ENCODE measurements at regions not wholly inside any gene's neighbourhood (a gene's known extent, or its start where the extent isn't known, plus 50 kb on each side); places are given as distances from the start of the nearest gene placed in this dataset.

GRCh38 chr1:198842686-198843085 lies 203.8 kb downstream of the PTPRC start:
- Histone ChIP-seq H3K4me1 (no peaks in the 10 kb centered on the region), H3K4me3 (no peak overlapping the region), H3K27ac (no peak overlapping the region), H3K9me3 (no peaks in the 10 kb centered on the region), H3K36me3 (no peaks in the 10 kb centered on the region), H3K27me3 (no peaks in the 10 kb centered on the region)
- intact Hi-C loops (cut with DNase I; ENCODE audit: low total_unique reads): no loop called here
- TF ChIP-seq, protein P1, sequence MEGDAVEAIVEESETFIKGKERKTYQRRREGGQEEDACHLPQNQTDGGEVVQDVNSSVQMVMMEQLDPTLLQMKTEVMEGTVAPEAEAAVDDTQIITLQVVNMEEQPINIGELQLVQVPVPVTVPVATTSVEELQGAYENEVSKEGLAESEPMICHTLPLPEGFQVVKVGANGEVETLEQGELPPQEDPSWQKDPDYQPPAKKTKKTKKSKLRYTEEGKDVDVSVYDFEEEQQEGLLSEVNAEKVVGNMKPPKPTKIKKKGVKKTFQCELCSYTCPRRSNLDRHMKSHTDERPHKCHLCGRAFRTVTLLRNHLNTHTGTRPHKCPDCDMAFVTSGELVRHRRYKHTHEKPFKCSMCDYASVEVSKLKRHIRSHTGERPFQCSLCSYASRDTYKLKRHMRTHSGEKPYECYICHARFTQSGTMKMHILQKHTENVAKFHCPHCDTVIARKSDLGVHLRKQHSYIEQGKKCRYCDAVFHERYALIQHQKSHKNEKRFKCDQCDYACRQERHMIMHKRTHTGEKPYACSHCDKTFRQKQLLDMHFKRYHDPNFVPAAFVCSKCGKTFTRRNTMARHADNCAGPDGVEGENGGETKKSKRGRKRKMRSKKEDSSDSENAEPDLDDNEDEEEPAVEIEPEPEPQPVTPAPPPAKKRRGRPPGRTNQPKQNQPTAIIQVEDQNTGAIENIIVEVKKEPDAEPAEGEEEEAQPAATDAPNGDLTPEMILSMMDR (IDR thresholded peaks at IDR 0.05): no peak
- no peak for DNase-seq

DNA sequence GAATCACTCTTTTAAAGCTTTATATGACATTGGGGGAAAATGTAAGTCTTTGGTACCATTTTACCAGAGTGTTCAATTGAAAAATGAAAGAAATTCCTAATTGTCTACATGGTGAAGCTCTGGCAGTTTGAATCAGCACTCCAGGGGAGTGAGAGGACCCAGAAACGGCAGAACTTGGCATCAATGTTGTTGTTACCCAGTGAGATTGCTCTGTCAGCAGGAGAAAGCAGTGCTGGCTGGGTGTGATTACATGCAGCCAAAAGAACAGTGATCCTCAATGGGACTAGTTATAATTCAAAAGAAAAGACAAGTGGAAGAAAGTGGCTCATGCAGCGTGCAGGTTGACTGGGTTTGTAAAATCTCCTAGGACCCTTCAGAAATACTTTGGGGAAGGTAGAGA lies 206.4 kb downstream of the PTPRC start:
- TF ChIP-seq, protein P1 (IDR thresholded peaks at IDR 0.05): no peak
- DNase-seq: no peak
- no peak overlapping the region for H3K4me3 ChIP-seq
- H3K9me3 ChIP-seq: no peaks in the 10 kb centered on the region
- intact Hi-C loops (cut with DNase I; ENCODE audit: low total_unique reads): no loop called here
- no peaks in the 10 kb centered on the region for H3K27me3 ChIP-seq
- H3K36me3 ChIP-seq: no peaks in the 10 kb centered on the region
- no peaks in the 10 kb centered on the region for H3K4me1 ChIP-seq
- no peak overlapping the region for H3K27ac ChIP-seq

- H3K4me3 ChIP-seq: no peak overlapping the region
- DNase-seq: no peak
- H3K4me1 ChIP-seq: no peaks in the 10 kb centered on the region
- H3K27me3 ChIP-seq: no peaks in the 10 kb centered on the region
- TF ChIP-seq, protein P1 (IDR thresholded peaks at IDR 0.05): no peak
- intact Hi-C loops (cut with DNase I; ENCODE audit: low total_unique reads): no loop called here
- H3K27ac ChIP-seq: no peak overlapping the region
- no peaks in the 10 kb centered on the region for H3K36me3 ChIP-seq
- H3K9me3 ChIP-seq: no peaks in the 10 kb centered on the region
Observed at GRCh38 chr1:198845851-198846250, 207.0 kb downstream of the PTPRC start.

DNA sequence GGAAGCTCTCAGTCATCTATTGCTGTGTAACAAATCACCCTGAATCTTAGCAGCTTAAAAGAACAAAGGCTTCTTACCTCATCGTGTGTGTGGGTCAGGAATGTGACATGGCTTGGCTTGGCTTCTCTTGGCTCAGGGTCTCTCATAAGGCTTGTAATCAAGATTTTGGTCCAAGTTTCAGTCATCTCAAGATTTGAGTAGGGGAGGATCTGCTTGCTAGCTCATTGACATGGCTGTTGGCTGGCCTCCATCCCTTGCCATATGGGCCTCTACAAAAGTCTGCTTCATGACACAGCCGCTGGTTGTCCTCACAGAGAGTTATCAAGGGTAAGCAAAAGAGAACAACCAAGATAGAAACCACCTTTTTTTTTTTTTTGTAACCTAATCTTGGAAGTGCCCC lies 207.7 kb downstream of the PTPRC start:
- TF ChIP-seq, protein P1 (IDR thresholded peaks at IDR 0.05): no peak
- DNase-seq: no peak
- H3K4me1 ChIP-seq: no peaks in the 10 kb centered on the region
- H3K9me3 ChIP-seq: no peaks in the 10 kb centered on the region
- H3K36me3 ChIP-seq: no peaks in the 10 kb centered on the region
- intact Hi-C loops (cut with DNase I; ENCODE audit: low total_unique reads): no loop called here
- no peak overlapping the region for H3K27ac ChIP-seq
- H3K27me3 ChIP-seq: no peaks in the 10 kb centered on the region
- H3K4me3 ChIP-seq: no peak overlapping the region

DNA sequence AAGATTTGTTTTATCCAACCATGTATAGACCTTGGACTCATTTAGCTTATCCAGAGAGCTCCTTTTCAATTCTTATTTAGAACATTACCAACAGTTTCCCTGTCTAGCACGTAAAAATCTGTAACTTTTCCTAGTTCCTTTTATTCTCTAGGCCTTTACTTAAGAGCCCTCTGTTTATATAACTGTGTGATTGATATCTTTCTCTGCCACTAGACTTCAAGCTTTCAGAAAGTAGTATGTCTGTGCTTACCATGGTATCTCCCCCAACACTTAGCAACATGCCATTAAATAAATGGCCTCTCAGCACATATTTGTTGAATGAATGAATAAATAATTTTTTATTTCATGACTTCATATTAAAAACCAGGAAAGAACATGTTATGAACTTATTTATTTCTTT lies 209.4 kb downstream of the PTPRC start:
- TF ChIP-seq, protein P1 (IDR thresholded peaks at IDR 0.05): no peak
- Histone ChIP-seq H3K27me3 (no peaks in the 10 kb centered on the region), H3K9me3 (no peaks in the 10 kb centered on the region), H3K27ac (no peak overlapping the region), H3K4me3 (no peak overlapping the region), H3K36me3 (no peaks in the 10 kb centered on the region), H3K4me1 (no peaks in the 10 kb centered on the region)
- DNase-seq: no peak
- intact Hi-C loops (cut with DNase I; ENCODE audit: low total_unique reads): no loop called here

DNA sequence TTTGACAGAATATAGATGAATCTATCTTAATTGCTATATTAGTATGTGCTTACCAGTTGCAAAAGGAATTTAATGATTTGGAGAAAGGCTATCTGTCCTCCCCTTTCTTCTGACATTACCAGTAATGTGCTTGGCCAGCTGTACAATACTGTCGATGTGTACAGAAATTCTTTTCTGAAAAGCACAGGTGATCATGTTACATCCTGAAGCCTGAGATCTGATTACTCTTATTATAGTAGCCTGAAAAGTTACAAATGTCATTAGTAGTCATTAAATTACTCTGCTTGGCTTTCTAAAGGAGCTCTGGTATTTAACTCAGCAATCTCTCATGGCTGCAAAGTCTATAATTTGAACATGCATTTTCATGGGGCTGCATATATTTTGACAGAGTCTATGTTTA lies 209.8 kb downstream of the PTPRC start:
- H3K9me3 ChIP-seq: no peaks in the 10 kb centered on the region
- no peak overlapping the region for H3K27ac ChIP-seq
- intact Hi-C loops (cut with DNase I; ENCODE audit: low total_unique reads): no loop called here
- no peaks in the 10 kb centered on the region for H3K27me3 ChIP-seq
- H3K4me1 ChIP-seq: no peaks in the 10 kb centered on the region
- no peak for DNase-seq
- no peaks in the 10 kb centered on the region for H3K36me3 ChIP-seq
- TF ChIP-seq, protein P1 (IDR thresholded peaks at IDR 0.05): no peak
- H3K4me3 ChIP-seq: no peak overlapping the region

Measured in tibial artery (tissue), 4 donors.